ENCODE measurements at regions not wholly inside any gene's neighbourhood (a gene's known extent, or its start where the extent isn't known, plus 50 kb on each side); places are given as distances from the start of the nearest gene placed in this dataset.

DNA sequence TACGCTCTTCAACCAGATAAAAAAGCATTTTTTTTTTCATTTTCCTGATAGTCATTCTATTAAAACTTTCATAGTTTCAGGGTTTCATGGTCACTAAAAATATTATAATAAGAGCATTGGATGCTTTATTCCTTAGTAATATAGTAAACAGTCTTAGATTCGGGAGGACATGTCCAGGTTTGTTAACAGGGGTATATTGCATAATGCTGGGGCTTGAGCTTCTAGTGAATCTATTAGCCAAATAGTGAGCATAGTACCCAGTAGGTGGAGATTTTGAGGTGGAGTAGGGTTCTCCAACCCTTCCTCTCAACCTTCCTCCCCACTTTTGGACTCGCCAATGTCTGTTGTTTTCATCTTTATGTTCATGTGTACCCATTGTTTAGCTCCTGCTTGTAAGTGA, 277.4 kb upstream of the RGS6 start:
- TF ChIP-seq, protein P1, sequence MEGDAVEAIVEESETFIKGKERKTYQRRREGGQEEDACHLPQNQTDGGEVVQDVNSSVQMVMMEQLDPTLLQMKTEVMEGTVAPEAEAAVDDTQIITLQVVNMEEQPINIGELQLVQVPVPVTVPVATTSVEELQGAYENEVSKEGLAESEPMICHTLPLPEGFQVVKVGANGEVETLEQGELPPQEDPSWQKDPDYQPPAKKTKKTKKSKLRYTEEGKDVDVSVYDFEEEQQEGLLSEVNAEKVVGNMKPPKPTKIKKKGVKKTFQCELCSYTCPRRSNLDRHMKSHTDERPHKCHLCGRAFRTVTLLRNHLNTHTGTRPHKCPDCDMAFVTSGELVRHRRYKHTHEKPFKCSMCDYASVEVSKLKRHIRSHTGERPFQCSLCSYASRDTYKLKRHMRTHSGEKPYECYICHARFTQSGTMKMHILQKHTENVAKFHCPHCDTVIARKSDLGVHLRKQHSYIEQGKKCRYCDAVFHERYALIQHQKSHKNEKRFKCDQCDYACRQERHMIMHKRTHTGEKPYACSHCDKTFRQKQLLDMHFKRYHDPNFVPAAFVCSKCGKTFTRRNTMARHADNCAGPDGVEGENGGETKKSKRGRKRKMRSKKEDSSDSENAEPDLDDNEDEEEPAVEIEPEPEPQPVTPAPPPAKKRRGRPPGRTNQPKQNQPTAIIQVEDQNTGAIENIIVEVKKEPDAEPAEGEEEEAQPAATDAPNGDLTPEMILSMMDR (IDR thresholded peaks at IDR 0.05; ENCODE audit: insufficient read depth, low read depth, low read length): no peak
- TF ChIP-seq EZH2 (IDR thresholded peaks at IDR 0.05; ENCODE audit: insufficient read depth, low read length): no peak
